ENCODE measurements at regions not wholly inside any gene's neighbourhood (a gene's known extent, or its start where the extent isn't known, plus 50 kb on each side); places are given as distances from the start of the nearest gene placed in this dataset.
"Not testable (repeated sequence)": the region's sequence is repeated elsewhere in the genome, so short reads cannot be mapped to it uniquely, and the experiment has no call there.

GRCh38 chr7:113593455-113593854, 325.4 kb downstream of the PPP1R3A start:
- DNase-seq (ENCODE audit: low spot score) = not testable (repeated sequence)

GRCh38 chr7:113592924-113593323, 325.9 kb downstream of the PPP1R3A start:
- not testable (repeated sequence) for DNase-seq (ENCODE audit: low spot score)

GRCh38 chr7:113582471-113582870, 336.3 kb downstream of the PPP1R3A start:
- DNase-seq (ENCODE audit: low spot score) = no peak

- DNase-seq (ENCODE audit: low spot score) = not testable (repeated sequence)
Observed at GRCh38 chr7:113563257-113563656, 355.6 kb downstream of the PPP1R3A start.

- DNase-seq (ENCODE audit: low spot score) = no peak
Observed at GRCh38 chr7:113562801-113563200, 356.0 kb downstream of the PPP1R3A start.

- DNase-seq (ENCODE audit: low spot score) = no peak
Observed at GRCh38 chr7:113562242-113562641, 356.6 kb downstream of the PPP1R3A start.

GRCh38 chr7:113561446-113561845, 357.4 kb downstream of the PPP1R3A start:
- DNase-seq (ENCODE audit: low spot score) = no peak

- no peak for DNase-seq (ENCODE audit: low spot score)
Observed at GRCh38 chr7:113550966-113551365, 367.8 kb downstream of the PPP1R3A start.

- DNase-seq (ENCODE audit: low spot score) = no peak
Observed at GRCh38 chr7:113548561-113548960, 370.2 kb downstream of the PPP1R3A start.

- DNase-seq (ENCODE audit: low spot score) = no peak
Observed at GRCh38 chr7:113548137-113548536, 370.7 kb downstream of the PPP1R3A start.

GRCh38 chr7:113521468-113521867, 397.3 kb downstream of the PPP1R3A start:
- no peak for DNase-seq (ENCODE audit: low spot score)

GRCh38 chr7:113519472-113519871, 399.3 kb downstream of the PPP1R3A start:
- DNase-seq (ENCODE audit: low spot score) = no peak

- DNase-seq (ENCODE audit: low spot score) = no peak
Observed at GRCh38 chr7:113504691-113505090, 386.3 kb upstream of the SMIM30 start.

- DNase-seq (ENCODE audit: low spot score) = no peak
Observed at GRCh38 chr7:113504142-113504541, 385.8 kb upstream of the SMIM30 start.

GRCh38 chr7:113496586-113496985, 378.2 kb upstream of the SMIM30 start:
- not testable (repeated sequence) for DNase-seq (ENCODE audit: low spot score)

- DNase-seq (ENCODE audit: low spot score) = not testable (repeated sequence)
Observed at GRCh38 chr7:113494797-113495566, 376.6 kb upstream of the SMIM30 start.

- no peak for DNase-seq (ENCODE audit: low spot score)
Observed at GRCh38 chr7:113491305-113491704, 373.0 kb upstream of the SMIM30 start.

- DNase-seq (ENCODE audit: low spot score) = no peak
Observed at GRCh38 chr7:113487925-113488731, 369.8 kb upstream of the SMIM30 start.

- DNase-seq (ENCODE audit: low spot score) = no peak
Observed at GRCh38 chr7:113486548-113486947, 368.2 kb upstream of the SMIM30 start.

- no peak for DNase-seq (ENCODE audit: low spot score)
Observed at GRCh38 chr7:113483657-113484056, 365.3 kb upstream of the SMIM30 start.

GRCh38 chr7:113480537-113480936, 362.2 kb upstream of the SMIM30 start:
- DNase-seq (ENCODE audit: low spot score) = no peak

- no peak for DNase-seq (ENCODE audit: low spot score)
Observed at GRCh38 chr7:113464096-113464855, 345.9 kb upstream of the SMIM30 start.

All from hematopoietic multipotent progenitor cell treated with erythropoietin and hydrocortisone succinate and interleukin-3 and kit ligand, for 17 days (in vitro differentiated cells).